ENCODE measurements at regions not wholly inside any gene's neighbourhood (a gene's known extent, or its start where the extent isn't known, plus 50 kb on each side); places are given as distances from the start of the nearest gene placed in this dataset.

DNA sequence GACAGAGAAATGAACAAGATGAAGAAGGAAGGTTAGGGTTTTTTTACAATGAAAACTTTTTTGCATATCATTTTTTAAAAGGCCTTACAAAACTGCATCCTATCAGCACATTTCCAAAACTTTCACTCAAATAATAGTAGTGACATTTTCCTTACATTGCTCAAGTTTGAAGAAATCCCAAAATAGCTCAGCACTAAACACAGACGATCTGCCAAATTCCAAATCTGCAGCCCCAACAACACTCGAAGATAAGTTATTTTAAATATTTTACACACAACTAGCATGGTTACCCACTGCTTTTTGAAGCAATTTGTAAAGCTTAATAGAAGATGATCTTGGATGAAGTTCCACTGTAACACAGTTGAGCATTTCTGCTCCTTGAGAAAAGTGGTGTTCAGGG lies 535.6 kb upstream of the ALCAM start:
- H2AFZ ChIP-seq (ENCODE audit: low read depth, low read length): no peak overlapping the region

DNA sequence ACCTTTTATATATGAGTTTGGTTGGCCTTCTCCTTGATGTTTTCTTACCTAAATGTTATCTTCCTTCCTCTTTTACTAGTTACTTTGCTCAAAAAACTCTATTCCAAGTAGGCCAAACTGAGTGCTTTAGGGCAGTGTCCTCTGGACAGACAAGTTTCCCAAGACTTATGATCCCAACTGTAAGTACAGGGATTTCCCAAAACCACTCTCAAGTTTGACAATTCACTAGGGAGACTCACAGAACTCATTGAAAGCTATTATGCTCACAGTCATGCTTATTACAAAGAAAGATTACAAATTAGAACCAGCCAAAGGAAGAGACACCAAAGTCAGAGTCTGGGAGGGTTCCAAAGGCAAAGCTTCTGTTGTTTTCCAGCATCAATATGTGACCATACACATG lies 534.2 kb upstream of the ALCAM start:
- no peak overlapping the region for H3K9ac ChIP-seq (ENCODE audit: low read length)
- H3K4me3 ChIP-seq (ENCODE audit: low read length): no peak overlapping the region

More for the DNA sequence above, 535.6 kb upstream of the ALCAM start:
- no peak overlapping the region for H3K4me2 ChIP-seq (ENCODE audit: low read length)
- no peaks in the 10 kb centered on the region for H3K27me3 ChIP-seq (ENCODE audit: insufficient read depth, low read depth, low read length)
- no peaks in the 10 kb centered on the region for H3K36me3 ChIP-seq (ENCODE audit: insufficient read depth, low read length)
- no peaks in the 10 kb centered on the region for H3K79me2 ChIP-seq (replicated peaks; ENCODE audit: insufficient read depth, low read length)
- H3K4me3 ChIP-seq (ENCODE audit: low read length): no peak overlapping the region
- TF ChIP-seq RAD21 (conservative IDR thresholded peaks at IDR 0.05): no peak
- TF ChIP-seq EZH2 (IDR thresholded peaks at IDR 0.05; ENCODE audit: borderline replicate concordance, insufficient read depth, low read length, poor library complexity, severe bottlenecking): no peak
- TF ChIP-seq MXI1 (conservative IDR thresholded peaks at IDR 0.05; ENCODE audit: poor library complexity, severe bottlenecking): no peak
- TF ChIP-seq, protein P1, sequence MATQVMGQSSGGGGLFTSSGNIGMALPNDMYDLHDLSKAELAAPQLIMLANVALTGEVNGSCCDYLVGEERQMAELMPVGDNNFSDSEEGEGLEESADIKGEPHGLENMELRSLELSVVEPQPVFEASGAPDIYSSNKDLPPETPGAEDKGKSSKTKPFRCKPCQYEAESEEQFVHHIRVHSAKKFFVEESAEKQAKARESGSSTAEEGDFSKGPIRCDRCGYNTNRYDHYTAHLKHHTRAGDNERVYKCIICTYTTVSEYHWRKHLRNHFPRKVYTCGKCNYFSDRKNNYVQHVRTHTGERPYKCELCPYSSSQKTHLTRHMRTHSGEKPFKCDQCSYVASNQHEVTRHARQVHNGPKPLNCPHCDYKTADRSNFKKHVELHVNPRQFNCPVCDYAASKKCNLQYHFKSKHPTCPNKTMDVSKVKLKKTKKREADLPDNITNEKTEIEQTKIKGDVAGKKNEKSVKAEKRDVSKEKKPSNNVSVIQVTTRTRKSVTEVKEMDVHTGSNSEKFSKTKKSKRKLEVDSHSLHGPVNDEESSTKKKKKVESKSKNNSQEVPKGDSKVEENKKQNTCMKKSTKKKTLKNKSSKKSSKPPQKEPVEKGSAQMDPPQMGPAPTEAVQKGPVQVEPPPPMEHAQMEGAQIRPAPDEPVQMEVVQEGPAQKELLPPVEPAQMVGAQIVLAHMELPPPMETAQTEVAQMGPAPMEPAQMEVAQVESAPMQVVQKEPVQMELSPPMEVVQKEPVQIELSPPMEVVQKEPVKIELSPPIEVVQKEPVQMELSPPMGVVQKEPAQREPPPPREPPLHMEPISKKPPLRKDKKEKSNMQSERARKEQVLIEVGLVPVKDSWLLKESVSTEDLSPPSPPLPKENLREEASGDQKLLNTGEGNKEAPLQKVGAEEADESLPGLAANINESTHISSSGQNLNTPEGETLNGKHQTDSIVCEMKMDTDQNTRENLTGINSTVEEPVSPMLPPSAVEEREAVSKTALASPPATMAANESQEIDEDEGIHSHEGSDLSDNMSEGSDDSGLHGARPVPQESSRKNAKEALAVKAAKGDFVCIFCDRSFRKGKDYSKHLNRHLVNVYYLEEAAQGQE (IDR thresholded peaks at IDR 0.05; ENCODE audit: borderline replicate concordance): no peak
- TF ChIP-seq EP300 (conservative IDR thresholded peaks at IDR 0.05; ENCODE audit: poor library complexity, severe bottlenecking): no peak
- TF ChIP-seq, protein P2, sequence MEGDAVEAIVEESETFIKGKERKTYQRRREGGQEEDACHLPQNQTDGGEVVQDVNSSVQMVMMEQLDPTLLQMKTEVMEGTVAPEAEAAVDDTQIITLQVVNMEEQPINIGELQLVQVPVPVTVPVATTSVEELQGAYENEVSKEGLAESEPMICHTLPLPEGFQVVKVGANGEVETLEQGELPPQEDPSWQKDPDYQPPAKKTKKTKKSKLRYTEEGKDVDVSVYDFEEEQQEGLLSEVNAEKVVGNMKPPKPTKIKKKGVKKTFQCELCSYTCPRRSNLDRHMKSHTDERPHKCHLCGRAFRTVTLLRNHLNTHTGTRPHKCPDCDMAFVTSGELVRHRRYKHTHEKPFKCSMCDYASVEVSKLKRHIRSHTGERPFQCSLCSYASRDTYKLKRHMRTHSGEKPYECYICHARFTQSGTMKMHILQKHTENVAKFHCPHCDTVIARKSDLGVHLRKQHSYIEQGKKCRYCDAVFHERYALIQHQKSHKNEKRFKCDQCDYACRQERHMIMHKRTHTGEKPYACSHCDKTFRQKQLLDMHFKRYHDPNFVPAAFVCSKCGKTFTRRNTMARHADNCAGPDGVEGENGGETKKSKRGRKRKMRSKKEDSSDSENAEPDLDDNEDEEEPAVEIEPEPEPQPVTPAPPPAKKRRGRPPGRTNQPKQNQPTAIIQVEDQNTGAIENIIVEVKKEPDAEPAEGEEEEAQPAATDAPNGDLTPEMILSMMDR (IDR thresholded peaks at IDR 0.05; ENCODE audit: poor library complexity, severe bottlenecking): no peak
- TF ChIP-seq POLR2AphosphoS5 (IDR thresholded peaks at IDR 0.05): no peak
- no peak for TF ChIP-seq SMC3 (conservative IDR thresholded peaks at IDR 0.05; ENCODE audit: poor library complexity)
- H3K9ac ChIP-seq (ENCODE audit: low read length): no peak overlapping the region
- no peak overlapping the region for H3K27ac ChIP-seq (ENCODE audit: low read length)
- H3K9me3 ChIP-seq (ENCODE audit: low read length): no peaks in the 10 kb centered on the region
- H3F3A ChIP-seq (ENCODE audit: insufficient read depth, low read length, poor library complexity, severe bottlenecking): no peaks in the 10 kb centered on the region
- no peaks in the 10 kb centered on the region for H4K20me1 ChIP-seq (ENCODE audit: insufficient read depth)
- no peaks in the 10 kb centered on the region for H3K9me2 ChIP-seq (ENCODE audit: insufficient read depth, low read length)

More for the DNA sequence above, 534.2 kb upstream of the ALCAM start:
- no peaks in the 10 kb centered on the region for H3K9me2 ChIP-seq (ENCODE audit: insufficient read depth, low read length)
- H3K79me2 ChIP-seq (replicated peaks; ENCODE audit: insufficient read depth, low read length): no peaks in the 10 kb centered on the region
- no peak overlapping the region for H3K27ac ChIP-seq (ENCODE audit: low read length)
- no peak for TF ChIP-seq MXI1 (conservative IDR thresholded peaks at IDR 0.05; ENCODE audit: poor library complexity, severe bottlenecking)
- TF ChIP-seq POLR2AphosphoS5 (IDR thresholded peaks at IDR 0.05): no peak
- no peak for TF ChIP-seq RAD21 (conservative IDR thresholded peaks at IDR 0.05)
- TF ChIP-seq TAF1 (IDR thresholded peaks at IDR 0.05; ENCODE audit: low read depth): no peak
- TF ChIP-seq EP300 (conservative IDR thresholded peaks at IDR 0.05; ENCODE audit: poor library complexity, severe bottlenecking): no peak
- no peak for TF ChIP-seq EZH2 (IDR thresholded peaks at IDR 0.05; ENCODE audit: borderline replicate concordance, insufficient read depth, low read length, poor library complexity, severe bottlenecking)
- no peaks in the 10 kb centered on the region for H3F3A ChIP-seq (ENCODE audit: insufficient read depth, low read length, poor library complexity, severe bottlenecking)
- H3K27me3 ChIP-seq (ENCODE audit: insufficient read depth, low read depth, low read length): no peaks in the 10 kb centered on the region
- no peak overlapping the region for H3K4me2 ChIP-seq (ENCODE audit: low read length)
- H3K36me3 ChIP-seq (ENCODE audit: insufficient read depth, low read length): no peaks in the 10 kb centered on the region
- no peaks in the 10 kb centered on the region for H4K20me1 ChIP-seq (ENCODE audit: insufficient read depth)
- no peaks in the 10 kb centered on the region for H3K9me3 ChIP-seq (ENCODE audit: low read length)
- no peak overlapping the region for H2AFZ ChIP-seq (ENCODE audit: low read depth, low read length)
